ENCODE measurements at regions not wholly inside any gene's neighbourhood (a gene's known extent, or its start where the extent isn't known, plus 50 kb on each side); places are given as distances from the start of the nearest gene placed in this dataset.

DNA sequence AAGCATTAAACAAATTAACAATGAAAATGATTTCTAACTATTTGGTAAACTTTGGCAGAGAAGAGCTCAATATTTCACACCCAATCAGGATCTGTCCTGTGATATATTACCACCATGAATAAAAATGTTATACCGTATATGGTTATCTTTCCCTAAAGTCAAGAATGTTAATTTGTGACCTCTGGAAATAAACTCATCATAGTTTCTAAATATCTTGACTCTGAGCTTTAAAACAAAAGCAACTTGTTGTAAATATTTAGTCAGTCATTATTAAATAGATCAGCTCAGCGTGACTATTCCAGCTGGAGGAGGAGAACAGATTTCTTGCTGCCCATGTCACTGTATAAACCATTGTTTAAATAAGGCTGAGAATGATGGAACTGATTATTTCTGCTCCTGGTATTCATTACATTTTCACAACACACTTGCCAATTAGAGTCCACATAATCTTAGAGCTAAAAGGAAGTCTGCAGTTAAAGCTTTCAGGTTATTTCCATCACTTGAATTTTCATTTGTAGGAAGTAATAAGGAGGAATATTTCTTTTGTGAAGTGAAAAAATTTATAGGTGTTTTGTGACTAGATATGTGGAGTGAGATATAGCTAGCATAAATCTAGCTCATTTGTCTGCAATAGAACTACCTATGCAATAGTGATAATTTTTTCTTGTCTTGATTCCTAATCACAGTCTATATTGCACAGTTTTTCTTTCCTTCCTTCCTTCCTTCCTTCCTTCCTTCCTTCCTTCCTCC is 106.5 kb upstream of the P2RY1 start:
- FAIRE-seq, result no peak
- Histone ChIP-seq H2AFZ (ENCODE audit: low read depth, low read length) (no peak overlapping the region), H4K20me1 (replicated peaks; ENCODE audit: control insufficient read depth, extremely low read depth, insufficient read depth, low read length) (no peaks in the 10 kb centered on the region), H3K27ac (ENCODE audit: insufficient read depth, low read depth, low read length) (no peak overlapping the region), H3K4me1 (ENCODE audit: control insufficient read depth, extremely low read depth, insufficient read depth, low read length) (no peaks in the 10 kb centered on the region), H3K79me2 (ENCODE audit: control insufficient read depth, insufficient read depth, low read length) (no peaks in the 10 kb centered on the region), H3K9me3 (replicated peaks; ENCODE audit: control insufficient read depth, insufficient read depth, low read length) (no peaks in the 10 kb centered on the region), H3K9me1 (replicated peaks; ENCODE audit: control insufficient read depth, extremely low read depth, insufficient read depth, low read length) (no peaks in the 10 kb centered on the region), H3K9ac (replicated peaks; ENCODE audit: extremely low read depth, insufficient read depth, low read length) (no peak overlapping the region), H3K4me2 (ENCODE audit: insufficient read depth, low read length) (no peak overlapping the region), H3K27me3 (ENCODE audit: control insufficient read depth in 2 of 2, insufficient read depth in 2 of 2, low read length in 2 of 2) (no peaks in the 10 kb centered on the region), H3K4me3 (replicated peaks in 1 of 3; ENCODE audit: insufficient read depth in 1 of 3, low read depth in 1 of 3, low read length in 3 of 3) (no peak overlapping the region), H3K36me3 (ENCODE audit: control insufficient read depth in 2 of 2, extremely low read depth in 1 of 2, insufficient read depth in 2 of 2, low read length in 2 of 2) (no peaks in the 10 kb centered on the region)
- TF ChIP-seq, protein P1, sequence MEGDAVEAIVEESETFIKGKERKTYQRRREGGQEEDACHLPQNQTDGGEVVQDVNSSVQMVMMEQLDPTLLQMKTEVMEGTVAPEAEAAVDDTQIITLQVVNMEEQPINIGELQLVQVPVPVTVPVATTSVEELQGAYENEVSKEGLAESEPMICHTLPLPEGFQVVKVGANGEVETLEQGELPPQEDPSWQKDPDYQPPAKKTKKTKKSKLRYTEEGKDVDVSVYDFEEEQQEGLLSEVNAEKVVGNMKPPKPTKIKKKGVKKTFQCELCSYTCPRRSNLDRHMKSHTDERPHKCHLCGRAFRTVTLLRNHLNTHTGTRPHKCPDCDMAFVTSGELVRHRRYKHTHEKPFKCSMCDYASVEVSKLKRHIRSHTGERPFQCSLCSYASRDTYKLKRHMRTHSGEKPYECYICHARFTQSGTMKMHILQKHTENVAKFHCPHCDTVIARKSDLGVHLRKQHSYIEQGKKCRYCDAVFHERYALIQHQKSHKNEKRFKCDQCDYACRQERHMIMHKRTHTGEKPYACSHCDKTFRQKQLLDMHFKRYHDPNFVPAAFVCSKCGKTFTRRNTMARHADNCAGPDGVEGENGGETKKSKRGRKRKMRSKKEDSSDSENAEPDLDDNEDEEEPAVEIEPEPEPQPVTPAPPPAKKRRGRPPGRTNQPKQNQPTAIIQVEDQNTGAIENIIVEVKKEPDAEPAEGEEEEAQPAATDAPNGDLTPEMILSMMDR (IDR thresholded peaks at IDR 0.05; ENCODE audit: extremely low read depth in 1 of 2, insufficient read depth in 1 of 2, low read depth in 1 of 2, low read length in 2 of 2), result no peak
- TF ChIP-seq GATA2 (IDR thresholded peaks at IDR 0.05; ENCODE audit: insufficient read depth, insufficient read length, low read depth, low read length), result no peak
- TF ChIP-seq POLR2AphosphoS5 (IDR thresholded peaks at IDR 0.05; ENCODE audit: insufficient read depth, low read depth, low read length), result no peak
- TF ChIP-seq JUN (IDR thresholded peaks at IDR 0.05; ENCODE audit: borderline replicate concordance, insufficient read depth, insufficient read length, low read depth), result no peak
- no peak for TF ChIP-seq FOS (IDR thresholded peaks at IDR 0.05; ENCODE audit: borderline replicate concordance, insufficient read depth, low read length)
- TF ChIP-seq, protein P2, sequence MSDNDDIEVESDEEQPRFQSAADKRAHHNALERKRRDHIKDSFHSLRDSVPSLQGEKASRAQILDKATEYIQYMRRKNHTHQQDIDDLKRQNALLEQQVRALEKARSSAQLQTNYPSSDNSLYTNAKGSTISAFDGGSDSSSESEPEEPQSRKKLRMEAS (IDR thresholded peaks at IDR 0.05; ENCODE audit: insufficient read depth, insufficient read length), result no peak
- no peak for TF ChIP-seq MYC (IDR thresholded peaks at IDR 0.05; ENCODE audit: low read depth, low read length)
- TF ChIP-seq EZH2 (IDR thresholded peaks at IDR 0.05; ENCODE audit: borderline replicate concordance, low read depth, low read length, severe bottlenecking), result no peak
- TF ChIP-seq POLR2A (IDR thresholded peaks at IDR 0.05; ENCODE audit: low read depth, low read length), result no peak
- POLR2A ChIA-PET, result no interaction called here
- CTCF ChIA-PET, result interaction anchor here (1.3 to 1.7 kb wide), 3 partner anchors 9 to 251 kb away, joined by 3 to 5 read pairs (median 3); no protein-coding TSS in a partner anchor
- intact Hi-C loops (cut with micrococcal nuclease) (no loop called here), dilution Hi-C loops (cut with MboI; ENCODE audit: extremely low pct_ligation_motif_present, low sequenced_read_pairs) (no loop called here)
- DNase-seq (ENCODE audit: low read depth, low spot score), result no peak
- BruUV-seq (replicated peaks), result no TSS peak

Data from endothelial cell of umbilical vein (primary cell).